K562 (cell line): ENCODE measurements at regions not wholly inside any gene's neighbourhood (a gene's known extent, or its start where the extent isn't known, plus 50 kb on each side); places are given as distances from the start of the nearest gene placed in this dataset.

Experiments used
- ATAC-seq: fragments of 200-7000 bp; cut with Tn5 transposase; 3 replicates; pipeline ENCODE4 v1.9.1; 2020; ENCODE audit warnings: moderate library complexity
- BruUV-seq: library from RNA; stranded (reverse); fragments of 400-500 nt; replicated peaks from 2 replicates; lab custom pipeline; 2021; lab: Mats Ljungman, UMichigan
- CTCF ChIA-PET: fragments of 300-600 bp; formaldehyde crosslinking; extraction: SDS; loops from one replicate; lab custom pipeline; 2021; ENCODE audit warnings: low intra/inter-chr PET ratio; lab: Yijun Ruan, JAX
- POLR2A ChIA-PET: fragments of 300-600, 350-650 bp; sonication (Branson Sonifier 250); formaldehyde crosslinking; extraction: SDS; loops from one replicate; lab custom pipeline; 2021; ENCODE audit warnings: antibody characterized with exemption, inconsistent platforms; lab: Yijun Ruan, JAX
- DNase-seq, 4 experiments: peaks; one replicate each; pipeline versions ENCODE4 v3.0.0 to v3.0.0-alpha.2; 2011 to 2018; ENCODE audit warnings: low spot score in 3 of 4, mixed read lengths in 3 of 4; ENCODE audit errors: extremely low read depth in 1 of 4
- FAIRE-seq: peaks from 2 replicates; lab custom pipeline; 2011; peaks lifted over from hg19 to GRCh38; lab: Jason Lieb, UNC
- H2AFZ ChIP-seq: 2 replicates; pipeline ENCODE4 v1.6.0; 2011; ENCODE audit warnings: low read depth, low read length, control low read depth, inconsistent platforms
- H3K27ac ChIP-seq: fragments of 200-600 bp; 3 replicates; pipeline ENCODE4 v1.8.0; 2011; ENCODE audit warnings: low read depth, mild to moderate bottlenecking, control low read depth, inconsistent platforms, low read length, moderate library complexity, mixed read lengths; ENCODE audit errors: extremely low read depth
- H3K27me3 ChIP-seq, 2 experiments: fragments of 300-600 bp in 1 of 2; 2 replicates in 1 of 2; 3 replicates in 1 of 2; pipeline versions ENCODE4 v1.6.0 to v1.8.0; 2011; ENCODE audit warnings: inconsistent platforms in 2 of 2, low read length in 2 of 2, mild to moderate bottlenecking in 1 of 2, mixed read lengths in 1 of 2, moderate library complexity in 1 of 2; ENCODE audit not compliant: control insufficient read depth in 2 of 2, insufficient read depth in 2 of 2
- H3K36me3 ChIP-seq: fragments of 300-600 bp; 3 replicates; pipeline ENCODE4 v1.8.0; 2011; ENCODE audit warnings: mild to moderate bottlenecking, low read length, inconsistent platforms; ENCODE audit not compliant: control insufficient read depth, insufficient read depth
- H3K4me1 ChIP-seq, 2 experiments: fragments of 200-600 bp in 1 of 2; replicated peaks in 1 of 2; 2 replicates in 1 of 2; 3 replicates in 1 of 2; pipeline versions ENCODE4 v1.5.1 to v1.8.0; 2011; ENCODE audit warnings: inconsistent platforms in 2 of 2, low read length in 2 of 2, mild to moderate bottlenecking in 1 of 2, mixed read lengths in 1 of 2, moderate library complexity in 1 of 2; ENCODE audit not compliant: control insufficient read depth in 2 of 2, insufficient read depth in 2 of 2
- H3K4me2 ChIP-seq: 2 replicates; pipeline ENCODE4 v1.6.1; 2011; ENCODE audit warnings: low read length, control low read depth, inconsistent platforms, mixed read lengths; ENCODE audit not compliant: insufficient read depth
- H3K4me3 ChIP-seq: fragments of 200-600 bp; sonication (generic), shearing (Covaris generic); 2 replicates; pipeline ENCODE4 v1.5.1; 2016; ENCODE audit warnings: control low read depth, inconsistent platforms
- H3K79me2 ChIP-seq: fragments of 200-600 bp; 3 replicates; pipeline ENCODE4 v1.8.0; 2011; ENCODE audit warnings: low read length, inconsistent platforms; ENCODE audit not compliant: control insufficient read depth, insufficient read depth
- H3K9ac ChIP-seq, 2 experiments: 2 replicates each; pipeline versions ENCODE4 v1.6.0 to v1.6.1; 2011; ENCODE audit warnings: low read depth in 2 of 2, low read length in 2 of 2, control low read depth in 1 of 2, inconsistent platforms in 1 of 2, mild to moderate bottlenecking in 1 of 2, mixed read lengths in 1 of 2; ENCODE audit not compliant: insufficient read depth in 1 of 2
- H3K9me1 ChIP-seq: one replicate; pipeline ENCODE4 v1.6.0; 2011; ENCODE audit warnings: inconsistent platforms, mild to moderate bottlenecking, low read length, moderate library complexity; ENCODE audit not compliant: control insufficient read depth, insufficient read depth
- H3K9me3 ChIP-seq: replicated peaks from 2 replicates; pipeline ENCODE4 v1.5.1; 2011; ENCODE audit warnings: low read depth, low read length, inconsistent platforms; ENCODE audit not compliant: control insufficient read depth, insufficient read depth
- H4K20me1 ChIP-seq: replicated peaks from 2 replicates; pipeline ENCODE4 v1.6.1; 2011; ENCODE audit warnings: low read length, inconsistent platforms, mixed read lengths; ENCODE audit not compliant: control insufficient read depth, insufficient read depth
- GTF2E2 ChIP-seq: fragments of 200-800 bp; sonication (Bioruptor generic); IDR thresholded peaks from 2 replicates; pipeline ENCODE4 v1.6.1; 2016; ENCODE audit warnings: missing genetic modification characterization, missing compliant biosample characterization
- WGBS: fragments of 100-300 bp; shearing (Covaris generic); methylation state at CpG from one replicate; pipeline ENCODE4 v1.1.6; 2016; ENCODE audit warnings: low coverage, mixed read lengths; ENCODE audit not compliant: insufficient coverage; ENCODE audit errors: missing lambda C conversion rate; 5-methylcytosine and 5-hydroxymethylcytosine counted together
- in situ Hi-C: fragments of 300-500 bp; cut with MboI; formaldehyde crosslinking; loops from 4 replicates; pipeline ENCODE4 v1.15.0; 2018; ENCODE audit warnings: inconsistent platforms, mixed read lengths
- intact Hi-C: fragments of 100-400 bp; cut with micrococcal nuclease; formaldehyde crosslinking; loops from 2 replicates; pipeline ENCODE4 v1.14.2; 2022
- TF ChIP-seq, protein P1 (sequence below), 2 experiments: fragments of 450-650 bp; formaldehyde crosslinking in 1 of 2; IDR thresholded peaks; 2 replicates each; pipeline versions ENCODE4 v1.4.0 to v1.6.1; 2014 to 2020; ENCODE audit warnings: mild to moderate bottlenecking in 2 of 2, borderline replicate concordance in 1 of 2, low read depth in 1 of 2

DNA sequence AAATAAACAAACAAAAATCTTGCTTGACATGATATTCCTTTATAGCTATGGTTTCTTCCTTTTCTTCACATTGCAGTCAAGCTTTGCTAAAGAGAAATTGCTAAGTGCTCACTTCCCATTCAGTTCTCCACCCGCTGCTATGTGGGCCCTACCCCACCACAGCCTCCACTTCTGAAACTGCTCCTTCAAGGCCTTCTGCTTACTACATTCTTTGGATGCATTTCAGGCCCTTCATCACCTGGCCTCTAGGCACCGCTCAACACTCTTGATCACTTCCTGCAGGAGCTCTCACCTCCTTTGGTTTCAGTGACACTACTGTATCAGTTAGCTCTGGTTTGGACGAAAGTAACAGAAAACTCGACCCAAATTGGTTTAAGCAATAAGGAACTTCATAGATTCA, 72.4 kb downstream of the KLF5 start:
- ChIA-PET POLR2A (interaction anchor here (0.8 kb wide), 1 partner anchor 9 kb away, joined by 3 read pairs; no protein-coding TSS in a partner anchor), CTCF (no interaction called here)
- H3K4me3 ChIP-seq: no peak overlapping the region
- no peak for ATAC-seq
- BruUV-seq: no TSS peak
- H3K79me2 ChIP-seq: no peaks in the 10 kb centered on the region
- no peak for FAIRE-seq
- TF ChIP-seq, protein P1, sequence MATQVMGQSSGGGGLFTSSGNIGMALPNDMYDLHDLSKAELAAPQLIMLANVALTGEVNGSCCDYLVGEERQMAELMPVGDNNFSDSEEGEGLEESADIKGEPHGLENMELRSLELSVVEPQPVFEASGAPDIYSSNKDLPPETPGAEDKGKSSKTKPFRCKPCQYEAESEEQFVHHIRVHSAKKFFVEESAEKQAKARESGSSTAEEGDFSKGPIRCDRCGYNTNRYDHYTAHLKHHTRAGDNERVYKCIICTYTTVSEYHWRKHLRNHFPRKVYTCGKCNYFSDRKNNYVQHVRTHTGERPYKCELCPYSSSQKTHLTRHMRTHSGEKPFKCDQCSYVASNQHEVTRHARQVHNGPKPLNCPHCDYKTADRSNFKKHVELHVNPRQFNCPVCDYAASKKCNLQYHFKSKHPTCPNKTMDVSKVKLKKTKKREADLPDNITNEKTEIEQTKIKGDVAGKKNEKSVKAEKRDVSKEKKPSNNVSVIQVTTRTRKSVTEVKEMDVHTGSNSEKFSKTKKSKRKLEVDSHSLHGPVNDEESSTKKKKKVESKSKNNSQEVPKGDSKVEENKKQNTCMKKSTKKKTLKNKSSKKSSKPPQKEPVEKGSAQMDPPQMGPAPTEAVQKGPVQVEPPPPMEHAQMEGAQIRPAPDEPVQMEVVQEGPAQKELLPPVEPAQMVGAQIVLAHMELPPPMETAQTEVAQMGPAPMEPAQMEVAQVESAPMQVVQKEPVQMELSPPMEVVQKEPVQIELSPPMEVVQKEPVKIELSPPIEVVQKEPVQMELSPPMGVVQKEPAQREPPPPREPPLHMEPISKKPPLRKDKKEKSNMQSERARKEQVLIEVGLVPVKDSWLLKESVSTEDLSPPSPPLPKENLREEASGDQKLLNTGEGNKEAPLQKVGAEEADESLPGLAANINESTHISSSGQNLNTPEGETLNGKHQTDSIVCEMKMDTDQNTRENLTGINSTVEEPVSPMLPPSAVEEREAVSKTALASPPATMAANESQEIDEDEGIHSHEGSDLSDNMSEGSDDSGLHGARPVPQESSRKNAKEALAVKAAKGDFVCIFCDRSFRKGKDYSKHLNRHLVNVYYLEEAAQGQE (IDR thresholded peaks at IDR 0.05; ENCODE audit: borderline replicate concordance): no peak
- TF ChIP-seq, protein P1 (CRISPR knock-in tag; IDR thresholded peaks at IDR 0.05; ENCODE audit: low read depth): no peak
- TF ChIP-seq GTF2E2: no peak
- in situ Hi-C loops: no loop called here
- H3K9me1 ChIP-seq: no peaks in the 10 kb centered on the region
- no peaks in the 10 kb centered on the region for H3K9me3 ChIP-seq
- H3K4me1 ChIP-seq: no peaks in the 10 kb centered on the region
- intact Hi-C loops: no loop called here
- WGBS: 2% methylated on average over 4 of the region's 4 CpGs
- no peak overlapping the region for H2AFZ ChIP-seq
- no peak overlapping the region for H3K9ac ChIP-seq
- no peaks in the 10 kb centered on the region for H4K20me1 ChIP-seq
- no peak overlapping the region for H3K4me2 ChIP-seq
- no peak overlapping the region for H3K27ac ChIP-seq
- H3K36me3 ChIP-seq: no peaks in the 10 kb centered on the region
- H3K27me3 ChIP-seq: no peaks in the 10 kb centered on the region; a peak in 1 of 5 replicates
- no peak for DNase-seq
